Ishikawa (cell line): ENCODE measurements at regions not wholly inside any gene's neighbourhood (a gene's known extent, or its start where the extent isn't known, plus 50 kb on each side); places are given as distances from the start of the nearest gene placed in this dataset.

Source experiments
- CEBPB ChIP-seq: IDR thresholded peaks from 2 replicates; pipeline ENCODE4 v1.6.1; 2012
- CREB1 ChIP-seq: IDR thresholded peaks from 2 replicates; pipeline ENCODE4 v1.6.1; 2012; ENCODE audit warnings: low read depth
- EGR1 ChIP-seq: IDR thresholded peaks from 2 replicates; pipeline ENCODE4 v1.6.1; 2012
- EP300 ChIP-seq: IDR thresholded peaks from 2 replicates; pipeline ENCODE4 v1.6.1; 2012; ENCODE audit warnings: borderline replicate concordance
- FOXM1 ChIP-seq: IDR thresholded peaks from 2 replicates; pipeline ENCODE4 v1.6.1; 2012; ENCODE audit warnings: low read depth, borderline replicate concordance
- MAX ChIP-seq: IDR thresholded peaks from 2 replicates; pipeline ENCODE4 v1.6.1; 2012
- NFIC ChIP-seq: IDR thresholded peaks from 2 replicates; pipeline ENCODE4 v1.6.1; 2012
- RAD21 ChIP-seq: IDR thresholded peaks from 2 replicates; pipeline ENCODE4 v1.6.1; 2012; ENCODE audit warnings: low read depth
- TAF1 ChIP-seq: IDR thresholded peaks from 2 replicates; pipeline ENCODE4 v1.6.1; 2012; ENCODE audit warnings: low read depth, mild to moderate bottlenecking
- TCF12 ChIP-seq: IDR thresholded peaks from 2 replicates; pipeline ENCODE4 v1.6.1; 2012; ENCODE audit warnings: low read depth
- TEAD4 ChIP-seq: IDR thresholded peaks from 2 replicates; pipeline ENCODE4 v1.6.1; 2012
- USF1 ChIP-seq: IDR thresholded peaks from 2 replicates; pipeline ENCODE4 v1.6.1; 2012
- YY1 ChIP-seq: IDR thresholded peaks from 2 replicates; pipeline ENCODE4 v1.6.1; 2012; ENCODE audit warnings: low read depth
- ZBTB7A ChIP-seq: IDR thresholded peaks from 2 replicates; pipeline ENCODE4 v1.6.1; 2012; ENCODE audit warnings: low read depth
- TF ChIP-seq, protein P1 (sequence below): IDR thresholded peaks from 2 replicates; pipeline ENCODE4 v1.6.1; 2012; ENCODE audit warnings: low read depth, mild to moderate bottlenecking

DNA sequence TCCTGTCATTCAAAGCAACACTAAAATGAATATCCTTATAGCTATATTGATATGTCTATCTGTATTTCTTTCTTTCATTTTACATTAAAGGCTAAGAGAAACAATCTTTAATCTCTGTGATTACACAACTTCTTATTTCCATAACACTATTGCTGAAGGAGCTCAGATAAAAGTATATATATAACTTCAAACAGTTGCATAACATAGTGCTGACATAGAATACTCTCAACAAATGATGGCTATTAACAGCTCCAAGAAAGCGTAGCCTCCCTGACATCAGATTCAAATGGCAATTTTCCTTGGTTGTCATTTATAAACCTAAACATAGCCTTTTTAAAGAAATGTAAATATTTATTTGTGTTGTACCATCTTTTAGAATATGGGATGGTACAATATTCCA is 116.6 kb upstream of the PTPRG start:
- TF ChIP-seq TCF12 (no peak), USF1 (no peak), YY1 (no peak), TEAD4 (no peak), RAD21 (no peak), FOXM1 (no peak), EGR1 (no peak), TAF1 (no peak), CREB1 (no peak), ZBTB7A (no peak), MAX (no peak), CEBPB (no peak), NFIC (no peak), EP300 (no peak)
- TF ChIP-seq, protein P1, sequence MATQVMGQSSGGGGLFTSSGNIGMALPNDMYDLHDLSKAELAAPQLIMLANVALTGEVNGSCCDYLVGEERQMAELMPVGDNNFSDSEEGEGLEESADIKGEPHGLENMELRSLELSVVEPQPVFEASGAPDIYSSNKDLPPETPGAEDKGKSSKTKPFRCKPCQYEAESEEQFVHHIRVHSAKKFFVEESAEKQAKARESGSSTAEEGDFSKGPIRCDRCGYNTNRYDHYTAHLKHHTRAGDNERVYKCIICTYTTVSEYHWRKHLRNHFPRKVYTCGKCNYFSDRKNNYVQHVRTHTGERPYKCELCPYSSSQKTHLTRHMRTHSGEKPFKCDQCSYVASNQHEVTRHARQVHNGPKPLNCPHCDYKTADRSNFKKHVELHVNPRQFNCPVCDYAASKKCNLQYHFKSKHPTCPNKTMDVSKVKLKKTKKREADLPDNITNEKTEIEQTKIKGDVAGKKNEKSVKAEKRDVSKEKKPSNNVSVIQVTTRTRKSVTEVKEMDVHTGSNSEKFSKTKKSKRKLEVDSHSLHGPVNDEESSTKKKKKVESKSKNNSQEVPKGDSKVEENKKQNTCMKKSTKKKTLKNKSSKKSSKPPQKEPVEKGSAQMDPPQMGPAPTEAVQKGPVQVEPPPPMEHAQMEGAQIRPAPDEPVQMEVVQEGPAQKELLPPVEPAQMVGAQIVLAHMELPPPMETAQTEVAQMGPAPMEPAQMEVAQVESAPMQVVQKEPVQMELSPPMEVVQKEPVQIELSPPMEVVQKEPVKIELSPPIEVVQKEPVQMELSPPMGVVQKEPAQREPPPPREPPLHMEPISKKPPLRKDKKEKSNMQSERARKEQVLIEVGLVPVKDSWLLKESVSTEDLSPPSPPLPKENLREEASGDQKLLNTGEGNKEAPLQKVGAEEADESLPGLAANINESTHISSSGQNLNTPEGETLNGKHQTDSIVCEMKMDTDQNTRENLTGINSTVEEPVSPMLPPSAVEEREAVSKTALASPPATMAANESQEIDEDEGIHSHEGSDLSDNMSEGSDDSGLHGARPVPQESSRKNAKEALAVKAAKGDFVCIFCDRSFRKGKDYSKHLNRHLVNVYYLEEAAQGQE, result no peak

GRCh38 chr3:61445924-61446323 is 115.4 kb upstream of the PTPRG start:
- TF ChIP-seq YY1, result no peak
- no peak for TF ChIP-seq EGR1
- no peak for TF ChIP-seq NFIC
- TF ChIP-seq CEBPB, result no peak
- TF ChIP-seq, protein P1, result no peak
- no peak for TF ChIP-seq EP300

DNA sequence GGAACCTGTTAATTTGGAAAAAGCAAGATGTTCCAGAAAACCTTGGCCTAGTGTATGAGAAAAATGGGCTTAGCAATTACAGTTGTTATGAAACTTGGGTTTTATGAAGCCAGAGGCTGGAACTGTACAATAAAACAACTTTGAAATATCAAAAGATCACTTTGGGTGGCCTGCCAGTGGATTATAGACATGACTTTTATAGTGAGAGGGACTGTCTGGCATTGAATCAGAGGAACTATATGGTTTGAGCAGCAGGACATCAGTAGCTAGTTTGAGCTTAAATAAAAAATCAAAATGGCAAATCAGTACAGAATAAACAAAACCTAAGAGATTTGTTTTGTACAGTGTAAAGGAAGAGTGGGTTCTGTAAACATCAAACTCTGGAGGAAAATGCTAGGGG is 115.0 kb upstream of the PTPRG start:
- no peak for TF ChIP-seq MAX
- TF ChIP-seq TEAD4, result no peak
- no peak for TF ChIP-seq EP300
- no peak for TF ChIP-seq FOXM1
- TF ChIP-seq, protein P1, result no peak
- TF ChIP-seq USF1, result no peak
- no peak for TF ChIP-seq CEBPB
- no peak for TF ChIP-seq NFIC
- no peak for TF ChIP-seq TAF1
- no peak for TF ChIP-seq CREB1
- no peak for TF ChIP-seq TCF12
- no peak for TF ChIP-seq RAD21
- TF ChIP-seq EGR1, result no peak
- TF ChIP-seq YY1, result no peak
- TF ChIP-seq ZBTB7A, result no peak

DNA sequence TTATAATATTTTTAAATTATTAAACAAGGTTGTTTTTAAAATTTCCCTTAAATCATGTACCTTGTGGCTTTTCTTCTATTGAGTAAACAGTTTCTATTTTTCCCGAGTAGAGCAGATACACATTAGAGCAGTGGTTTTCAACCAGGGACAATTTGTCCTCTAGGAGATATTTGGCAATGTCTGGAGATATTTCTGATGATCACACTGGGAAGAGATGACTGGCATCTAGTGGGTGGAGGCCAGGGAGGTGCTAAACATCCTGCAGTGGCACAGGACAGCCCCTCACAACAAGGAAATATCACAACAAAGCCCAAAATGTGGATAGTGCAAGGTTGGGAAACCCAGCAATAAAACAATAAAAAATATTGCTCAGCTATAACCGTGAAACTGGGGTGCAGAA is 113.0 kb upstream of the PTPRG start:
- no peak for TF ChIP-seq NFIC
- no peak for TF ChIP-seq ZBTB7A
- TF ChIP-seq EGR1, result no peak
- no peak for TF ChIP-seq MAX
- TF ChIP-seq RAD21, result no peak
- TF ChIP-seq, protein P1, result no peak
- TF ChIP-seq TAF1, result no peak
- TF ChIP-seq TCF12, result no peak
- TF ChIP-seq CEBPB, result no peak
- no peak for TF ChIP-seq USF1
- TF ChIP-seq CREB1, result no peak
- no peak for TF ChIP-seq TEAD4
- no peak for TF ChIP-seq FOXM1
- TF ChIP-seq YY1, result no peak
- no peak for TF ChIP-seq EP300
